GM12878 (cell line): ENCODE measurements at regions not wholly inside any gene's neighbourhood (a gene's known extent, or its start where the extent isn't known, plus 50 kb on each side); places are given as distances from the start of the nearest gene placed in this dataset.

Experiments
- CBFB ChIP-seq: IDR thresholded peaks from 2 replicates; pipeline ENCODE4 v1.6.1; 2016; ENCODE audit warnings: antibody characterized with exemption, low read depth
- CHD4 ChIP-seq: fragments of 200-600 bp; sonication (generic); IDR thresholded peaks from 2 replicates; pipeline ENCODE4 v1.6.1; 2016; ENCODE audit warnings: mild to moderate bottlenecking
- EGR1 ChIP-seq, 2 experiments: IDR thresholded peaks; 1 replicate in 1 of 2; 2 replicates in 1 of 2; pipeline ENCODE4 v1.6.1; 2011 to 2012; ENCODE audit warnings: low read depth in 2 of 2, low read length in 2 of 2, borderline replicate concordance in 1 of 2, mild to moderate bottlenecking in 1 of 2, moderate library complexity in 1 of 2
- EZH2 ChIP-seq: IDR thresholded peaks from 2 replicates; pipeline ENCODE4 v1.6.1; 2012; ENCODE audit warnings: low read depth, mild to moderate bottlenecking, control low read depth, inconsistent platforms, low read length, borderline replicate concordance; ENCODE audit not compliant: control insufficient read depth
- JUNB ChIP-seq: IDR thresholded peaks from 2 replicates; pipeline ENCODE4 v1.6.1; 2016; ENCODE audit warnings: antibody characterized with exemption, mild to moderate bottlenecking
- JUND ChIP-seq: IDR thresholded peaks from 2 replicates; pipeline ENCODE4 v1.6.1; 2012; ENCODE audit warnings: low read depth, mild to moderate bottlenecking, low read length, improper control_type of control experiment, moderate library complexity
- NFYA ChIP-seq: IDR thresholded peaks from 2 replicates; pipeline ENCODE4 v1.6.1; 2011; ENCODE audit warnings: low read depth, mild to moderate bottlenecking, low read length, improper control_type of control experiment, borderline replicate concordance
- POLR2A ChIP-seq: IDR thresholded peaks from 2 replicates; pipeline ENCODE4 v1.6.1; 2011; ENCODE audit warnings: low read depth, mild to moderate bottlenecking, low read length
- TF ChIP-seq, protein P1 (sequence below): IDR thresholded peaks from 2 replicates; pipeline ENCODE4 v1.6.1; 2011; ENCODE audit warnings: borderline replicate concordance, low read depth, mild to moderate bottlenecking, moderate library complexity, mixed read lengths, low read length; ENCODE audit not compliant: insufficient read depth; ENCODE audit errors: extremely low read length
- TF ChIP-seq, protein P2 (sequence below), 3 experiments: IDR thresholded peaks in 2 of 3; conservative IDR thresholded peaks in 1 of 3; 2 replicates each; pipeline ENCODE4 v1.5.1; 2011; ENCODE audit warnings: low read depth in 3 of 3, low read length in 3 of 3, mild to moderate bottlenecking in 3 of 3, control low read depth in 2 of 3, moderate library complexity in 2 of 3, inconsistent platforms in 1 of 3, mixed read lengths in 1 of 3; ENCODE audit not compliant: control insufficient read depth in 2 of 3, insufficient read depth in 1 of 3; ENCODE audit errors: extremely low read depth in 1 of 3
- TF ChIP-seq, protein P3 (sequence below): IDR thresholded peaks from 2 replicates; pipeline ENCODE4 v1.6.1; 2012; ENCODE audit warnings: low read depth, low read length, improper control_type of control experiment
- TF ChIP-seq, protein P4 (sequence below): fragments of 450-650 bp; IDR thresholded peaks from 2 replicates; pipeline ENCODE4 v1.6.1; 2014; ENCODE audit warnings: mild to moderate bottlenecking

DNA sequence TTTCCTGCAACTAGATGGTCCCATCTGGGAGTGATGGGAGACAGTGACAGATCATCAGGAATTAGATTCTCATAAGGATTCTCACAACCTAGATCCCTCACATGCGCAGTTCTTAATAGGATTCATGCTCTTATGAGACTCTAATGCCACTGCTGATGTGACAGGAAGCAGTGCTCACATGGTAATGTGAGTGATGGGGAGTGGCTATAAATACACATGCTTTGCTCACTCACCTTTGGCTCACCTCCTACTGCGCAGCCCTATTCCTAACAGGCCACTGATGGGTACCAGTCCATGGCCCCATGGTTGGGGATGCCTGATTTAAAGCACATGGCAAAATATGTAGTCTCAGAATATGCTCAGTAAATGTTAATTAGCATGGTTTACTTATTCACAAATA lies 80.6 kb upstream of the MBOAT1 start:
- TF ChIP-seq, protein P1, sequence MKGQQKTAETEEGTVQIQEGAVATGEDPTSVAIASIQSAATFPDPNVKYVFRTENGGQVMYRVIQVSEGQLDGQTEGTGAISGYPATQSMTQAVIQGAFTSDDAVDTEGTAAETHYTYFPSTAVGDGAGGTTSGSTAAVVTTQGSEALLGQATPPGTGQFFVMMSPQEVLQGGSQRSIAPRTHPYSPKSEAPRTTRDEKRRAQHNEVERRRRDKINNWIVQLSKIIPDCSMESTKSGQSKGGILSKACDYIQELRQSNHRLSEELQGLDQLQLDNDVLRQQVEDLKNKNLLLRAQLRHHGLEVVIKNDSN, result no peak
- TF ChIP-seq, protein P2, sequence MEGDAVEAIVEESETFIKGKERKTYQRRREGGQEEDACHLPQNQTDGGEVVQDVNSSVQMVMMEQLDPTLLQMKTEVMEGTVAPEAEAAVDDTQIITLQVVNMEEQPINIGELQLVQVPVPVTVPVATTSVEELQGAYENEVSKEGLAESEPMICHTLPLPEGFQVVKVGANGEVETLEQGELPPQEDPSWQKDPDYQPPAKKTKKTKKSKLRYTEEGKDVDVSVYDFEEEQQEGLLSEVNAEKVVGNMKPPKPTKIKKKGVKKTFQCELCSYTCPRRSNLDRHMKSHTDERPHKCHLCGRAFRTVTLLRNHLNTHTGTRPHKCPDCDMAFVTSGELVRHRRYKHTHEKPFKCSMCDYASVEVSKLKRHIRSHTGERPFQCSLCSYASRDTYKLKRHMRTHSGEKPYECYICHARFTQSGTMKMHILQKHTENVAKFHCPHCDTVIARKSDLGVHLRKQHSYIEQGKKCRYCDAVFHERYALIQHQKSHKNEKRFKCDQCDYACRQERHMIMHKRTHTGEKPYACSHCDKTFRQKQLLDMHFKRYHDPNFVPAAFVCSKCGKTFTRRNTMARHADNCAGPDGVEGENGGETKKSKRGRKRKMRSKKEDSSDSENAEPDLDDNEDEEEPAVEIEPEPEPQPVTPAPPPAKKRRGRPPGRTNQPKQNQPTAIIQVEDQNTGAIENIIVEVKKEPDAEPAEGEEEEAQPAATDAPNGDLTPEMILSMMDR (IDR thresholded peaks at IDR 0.05 in 2 of 3, conservative IDR thresholded peaks at IDR 0.05 in 1 of 3; ENCODE audit: control insufficient read depth in 2 of 3, extremely low read depth in 1 of 3, insufficient read depth in 1 of 3, low read depth in 3 of 3, low read length in 3 of 3), result no peak
- no peak for TF ChIP-seq CBFB
- TF ChIP-seq, protein P3, sequence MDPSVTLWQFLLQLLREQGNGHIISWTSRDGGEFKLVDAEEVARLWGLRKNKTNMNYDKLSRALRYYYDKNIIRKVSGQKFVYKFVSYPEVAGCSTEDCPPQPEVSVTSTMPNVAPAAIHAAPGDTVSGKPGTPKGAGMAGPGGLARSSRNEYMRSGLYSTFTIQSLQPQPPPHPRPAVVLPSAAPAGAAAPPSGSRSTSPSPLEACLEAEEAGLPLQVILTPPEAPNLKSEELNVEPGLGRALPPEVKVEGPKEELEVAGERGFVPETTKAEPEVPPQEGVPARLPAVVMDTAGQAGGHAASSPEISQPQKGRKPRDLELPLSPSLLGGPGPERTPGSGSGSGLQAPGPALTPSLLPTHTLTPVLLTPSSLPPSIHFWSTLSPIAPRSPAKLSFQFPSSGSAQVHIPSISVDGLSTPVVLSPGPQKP, result no peak
- no peak for TF ChIP-seq EGR1 (IDR thresholded peaks at IDR 0.05; ENCODE audit: borderline replicate concordance in 1 of 2, low read depth in 2 of 2, low read length in 2 of 2)
- TF ChIP-seq JUND, result no peak
- no peak for TF ChIP-seq CHD4
- no peak for TF ChIP-seq NFYA
- TF ChIP-seq JUNB, result no peak
- TF ChIP-seq, protein P4, sequence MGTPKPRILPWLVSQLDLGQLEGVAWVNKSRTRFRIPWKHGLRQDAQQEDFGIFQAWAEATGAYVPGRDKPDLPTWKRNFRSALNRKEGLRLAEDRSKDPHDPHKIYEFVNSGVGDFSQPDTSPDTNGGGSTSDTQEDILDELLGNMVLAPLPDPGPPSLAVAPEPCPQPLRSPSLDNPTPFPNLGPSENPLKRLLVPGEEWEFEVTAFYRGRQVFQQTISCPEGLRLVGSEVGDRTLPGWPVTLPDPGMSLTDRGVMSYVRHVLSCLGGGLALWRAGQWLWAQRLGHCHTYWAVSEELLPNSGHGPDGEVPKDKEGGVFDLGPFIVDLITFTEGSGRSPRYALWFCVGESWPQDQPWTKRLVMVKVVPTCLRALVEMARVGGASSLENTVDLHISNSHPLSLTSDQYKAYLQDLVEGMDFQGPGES, result no peak
- TF ChIP-seq EZH2, result no peak
- TF ChIP-seq POLR2A, result no peak
